K562 (cell line): ENCODE measurements at regions not wholly inside any gene's neighbourhood (a gene's known extent, or its start where the extent isn't known, plus 50 kb on each side); places are given as distances from the start of the nearest gene placed in this dataset.

Source experiments
- ATAC-seq: fragments of 200-7000 bp; cut with Tn5 transposase; 3 replicates; pipeline ENCODE4 v1.9.1; 2020; ENCODE audit warnings: moderate library complexity
- BruUV-seq: library from RNA; stranded (reverse); fragments of 400-500 nt; replicated peaks from 2 replicates; lab custom pipeline; 2021; lab: Mats Ljungman, UMichigan
- CTCF ChIA-PET: fragments of 300-600 bp; formaldehyde crosslinking; extraction: SDS; loops from one replicate; lab custom pipeline; 2021; ENCODE audit warnings: low intra/inter-chr PET ratio; lab: Yijun Ruan, JAX
- POLR2A ChIA-PET: fragments of 300-600, 350-650 bp; sonication (Branson Sonifier 250); formaldehyde crosslinking; extraction: SDS; loops from one replicate; lab custom pipeline; 2021; ENCODE audit warnings: antibody characterized with exemption, inconsistent platforms; lab: Yijun Ruan, JAX
- DNase-seq, 4 experiments: peaks; one replicate each; pipeline versions ENCODE4 v3.0.0 to v3.0.0-alpha.2; 2011 to 2018; ENCODE audit warnings: low spot score in 3 of 4, mixed read lengths in 3 of 4; ENCODE audit errors: extremely low read depth in 1 of 4
- FAIRE-seq: peaks from 2 replicates; lab custom pipeline; 2011; peaks lifted over from hg19 to GRCh38; lab: Jason Lieb, UNC
- H2AFZ ChIP-seq: 2 replicates; pipeline ENCODE4 v1.6.0; 2011; ENCODE audit warnings: low read depth, low read length, control low read depth, inconsistent platforms
- H3K27ac ChIP-seq: fragments of 200-600 bp; 3 replicates; pipeline ENCODE4 v1.8.0; 2011; ENCODE audit warnings: low read depth, mild to moderate bottlenecking, control low read depth, inconsistent platforms, low read length, moderate library complexity, mixed read lengths; ENCODE audit errors: extremely low read depth
- H3K27me3 ChIP-seq, 2 experiments: fragments of 300-600 bp in 1 of 2; 2 replicates in 1 of 2; 3 replicates in 1 of 2; pipeline versions ENCODE4 v1.6.0 to v1.8.0; 2011; ENCODE audit warnings: inconsistent platforms in 2 of 2, low read length in 2 of 2, mild to moderate bottlenecking in 1 of 2, mixed read lengths in 1 of 2, moderate library complexity in 1 of 2; ENCODE audit not compliant: control insufficient read depth in 2 of 2, insufficient read depth in 2 of 2
- H3K36me3 ChIP-seq: fragments of 300-600 bp; 3 replicates; pipeline ENCODE4 v1.8.0; 2011; ENCODE audit warnings: mild to moderate bottlenecking, low read length, inconsistent platforms; ENCODE audit not compliant: control insufficient read depth, insufficient read depth
- H3K4me1 ChIP-seq, 2 experiments: fragments of 200-600 bp in 1 of 2; replicated peaks in 1 of 2; 2 replicates in 1 of 2; 3 replicates in 1 of 2; pipeline versions ENCODE4 v1.5.1 to v1.8.0; 2011; ENCODE audit warnings: inconsistent platforms in 2 of 2, low read length in 2 of 2, mild to moderate bottlenecking in 1 of 2, mixed read lengths in 1 of 2, moderate library complexity in 1 of 2; ENCODE audit not compliant: control insufficient read depth in 2 of 2, insufficient read depth in 2 of 2
- H3K4me2 ChIP-seq: 2 replicates; pipeline ENCODE4 v1.6.1; 2011; ENCODE audit warnings: low read length, control low read depth, inconsistent platforms, mixed read lengths; ENCODE audit not compliant: insufficient read depth
- H3K4me3 ChIP-seq: fragments of 200-600 bp; sonication (generic), shearing (Covaris generic); 2 replicates; pipeline ENCODE4 v1.5.1; 2016; ENCODE audit warnings: control low read depth, inconsistent platforms
- H3K79me2 ChIP-seq: fragments of 200-600 bp; 3 replicates; pipeline ENCODE4 v1.8.0; 2011; ENCODE audit warnings: low read length, inconsistent platforms; ENCODE audit not compliant: control insufficient read depth, insufficient read depth
- H3K9ac ChIP-seq, 2 experiments: 2 replicates each; pipeline versions ENCODE4 v1.6.0 to v1.6.1; 2011; ENCODE audit warnings: low read depth in 2 of 2, low read length in 2 of 2, control low read depth in 1 of 2, inconsistent platforms in 1 of 2, mild to moderate bottlenecking in 1 of 2, mixed read lengths in 1 of 2; ENCODE audit not compliant: insufficient read depth in 1 of 2
- H3K9me1 ChIP-seq: one replicate; pipeline ENCODE4 v1.6.0; 2011; ENCODE audit warnings: inconsistent platforms, mild to moderate bottlenecking, low read length, moderate library complexity; ENCODE audit not compliant: control insufficient read depth, insufficient read depth
- H3K9me3 ChIP-seq: replicated peaks from 2 replicates; pipeline ENCODE4 v1.5.1; 2011; ENCODE audit warnings: low read depth, low read length, inconsistent platforms; ENCODE audit not compliant: control insufficient read depth, insufficient read depth
- H4K20me1 ChIP-seq: replicated peaks from 2 replicates; pipeline ENCODE4 v1.6.1; 2011; ENCODE audit warnings: low read length, inconsistent platforms, mixed read lengths; ENCODE audit not compliant: control insufficient read depth, insufficient read depth
- ARID1B ChIP-seq: fragments of 450-650 bp; IDR thresholded peaks from 2 replicates; pipeline ENCODE4 v1.6.1; 2016; ENCODE audit warnings: antibody characterized with exemption, mild to moderate bottlenecking, inconsistent platforms
- HLTF ChIP-seq: fragments of 450-650 bp; IDR thresholded peaks from 2 replicates; pipeline ENCODE4 v1.6.1; 2016
- KDM1A ChIP-seq, 2 experiments: fragments of 450-650 bp; IDR thresholded peaks; 2 replicates each; pipeline ENCODE4 v1.6.1; 2016; ENCODE audit warnings: mild to moderate bottlenecking in 2 of 2
- LARP7 ChIP-seq: fragments of 450-650 bp; IDR thresholded peaks from 2 replicates; pipeline ENCODE4 v1.6.1; 2016
- NCOR1 ChIP-seq: fragments of 450-650 bp; IDR thresholded peaks from 2 replicates; pipeline ENCODE4 v1.6.1; 2016; ENCODE audit warnings: mild to moderate bottlenecking, moderate library complexity
- NR4A1 ChIP-seq, 2 experiments: fragments of 250-450 bp in 1 of 2; fragments of 450-650 bp in 1 of 2; sonication (Bioruptor Pico) in 1 of 2; IDR thresholded peaks; 2 replicates each; pipeline versions ENCODE4 v1.4.0 to v1.6.1; 2016 to 2020; ENCODE audit warnings: mild to moderate bottlenecking in 2 of 2, missing compliant biosample characterization in 1 of 2, missing genetic modification characterization in 1 of 2, moderate library complexity in 1 of 2
- SIRT6 ChIP-seq: IDR thresholded peaks from one replicate; pipeline ENCODE4 v1.6.1; 2012; ENCODE audit warnings: low read depth, mild to moderate bottlenecking, control low read depth, inconsistent platforms, low read length, moderate library complexity
- WGBS: fragments of 100-300 bp; shearing (Covaris generic); methylation state at CpG from one replicate; pipeline ENCODE4 v1.1.6; 2016; ENCODE audit warnings: low coverage, mixed read lengths; ENCODE audit not compliant: insufficient coverage; ENCODE audit errors: missing lambda C conversion rate; 5-methylcytosine and 5-hydroxymethylcytosine counted together
- in situ Hi-C: fragments of 300-500 bp; cut with MboI; formaldehyde crosslinking; loops from 4 replicates; pipeline ENCODE4 v1.15.0; 2018; ENCODE audit warnings: inconsistent platforms, mixed read lengths
- intact Hi-C: fragments of 100-400 bp; cut with micrococcal nuclease; formaldehyde crosslinking; loops from 2 replicates; pipeline ENCODE4 v1.14.2; 2022
- TF ChIP-seq, protein P1 (sequence below): sonication (generic); IDR thresholded peaks from 2 replicates; pipeline ENCODE4 v1.6.1; 2016
- TF ChIP-seq, protein P2 (sequence below): fragments of 250-450 bp; sonication (Bioruptor Pico); IDR thresholded peaks from 2 replicates; pipeline ENCODE4 v1.5.0; 2020; ENCODE audit warnings: mild to moderate bottlenecking
- TF ChIP-seq, protein P3 (sequence below): fragments of 250-450 bp; sonication (Bioruptor Pico); IDR thresholded peaks from 2 replicates; pipeline ENCODE4 v1.4.0; 2020; ENCODE audit warnings: mild to moderate bottlenecking, moderate library complexity, borderline replicate concordance

DNA sequence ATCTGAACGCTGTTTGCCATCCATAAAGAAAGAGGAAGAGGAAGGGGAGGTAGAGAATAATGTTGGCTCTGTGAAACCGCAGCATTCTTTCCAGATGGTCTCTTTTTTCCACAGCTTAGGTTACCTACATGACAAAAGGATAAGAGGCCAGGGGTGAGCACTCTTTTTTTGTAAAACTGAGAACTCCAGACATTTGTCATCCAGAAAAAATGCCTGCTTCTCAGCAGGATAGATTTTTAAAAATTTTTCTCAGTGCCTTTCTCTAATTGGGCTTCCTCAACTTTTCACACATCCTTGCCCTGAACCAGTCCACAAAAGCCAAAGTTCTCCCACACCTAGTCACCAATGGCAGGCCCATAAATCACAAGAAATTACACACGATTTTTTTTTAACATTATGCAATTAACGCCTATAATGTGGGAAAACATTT lies 158.1 kb upstream of the TENM3 start:
- Histone ChIP-seq H3K9me3 (no peaks in the 10 kb centered on the region), H3K27ac (no peak overlapping the region), H3K9ac (no peak overlapping the region), H3K4me2 (no peak overlapping the region), H3K4me1 (no peaks in the 10 kb centered on the region), H3K79me2 (no peaks in the 10 kb centered on the region), H3K36me3 (no peaks in the 10 kb centered on the region), H3K4me3 (no peak overlapping the region), H2AFZ (no peak overlapping the region), H3K9me1 (no peaks in the 10 kb centered on the region), H3K27me3 (no peaks in the 10 kb centered on the region), H4K20me1 (no peaks in the 10 kb centered on the region)
- in situ Hi-C loops (no loop called here), intact Hi-C loops (no loop called here)
- no peak for DNase-seq
- TF ChIP-seq LARP7, result no peak
- no peak for TF ChIP-seq ARID1B
- TF ChIP-seq, protein P1, sequence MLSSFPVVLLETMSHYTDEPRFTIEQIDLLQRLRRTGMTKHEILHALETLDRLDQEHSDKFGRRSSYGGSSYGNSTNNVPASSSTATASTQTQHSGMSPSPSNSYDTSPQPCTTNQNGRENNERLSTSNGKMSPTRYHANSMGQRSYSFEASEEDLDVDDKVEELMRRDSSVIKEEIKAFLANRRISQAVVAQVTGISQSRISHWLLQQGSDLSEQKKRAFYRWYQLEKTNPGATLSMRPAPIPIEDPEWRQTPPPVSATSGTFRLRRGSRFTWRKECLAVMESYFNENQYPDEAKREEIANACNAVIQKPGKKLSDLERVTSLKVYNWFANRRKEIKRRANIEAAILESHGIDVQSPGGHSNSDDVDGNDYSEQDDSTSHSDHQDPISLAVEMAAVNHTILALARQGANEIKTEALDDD, result no peak
- no peak for TF ChIP-seq SIRT6
- TF ChIP-seq, protein P2, sequence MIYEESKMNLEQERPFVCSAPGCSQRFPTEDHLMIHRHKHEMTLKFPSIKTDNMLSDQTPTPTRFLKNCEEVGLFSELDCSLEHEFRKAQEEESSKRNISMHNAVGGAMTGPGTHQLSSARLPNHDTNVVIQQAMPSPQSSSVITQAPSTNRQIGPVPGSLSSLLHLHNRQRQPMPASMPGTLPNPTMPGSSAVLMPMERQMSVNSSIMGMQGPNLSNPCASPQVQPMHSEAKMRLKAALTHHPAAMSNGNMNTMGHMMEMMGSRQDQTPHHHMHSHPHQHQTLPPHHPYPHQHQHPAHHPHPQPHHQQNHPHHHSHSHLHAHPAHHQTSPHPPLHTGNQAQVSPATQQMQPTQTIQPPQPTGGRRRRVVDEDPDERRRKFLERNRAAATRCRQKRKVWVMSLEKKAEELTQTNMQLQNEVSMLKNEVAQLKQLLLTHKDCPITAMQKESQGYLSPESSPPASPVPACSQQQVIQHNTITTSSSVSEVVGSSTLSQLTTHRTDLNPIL (CRISPR knock-in tag), result no peak
- TF ChIP-seq, protein P3, sequence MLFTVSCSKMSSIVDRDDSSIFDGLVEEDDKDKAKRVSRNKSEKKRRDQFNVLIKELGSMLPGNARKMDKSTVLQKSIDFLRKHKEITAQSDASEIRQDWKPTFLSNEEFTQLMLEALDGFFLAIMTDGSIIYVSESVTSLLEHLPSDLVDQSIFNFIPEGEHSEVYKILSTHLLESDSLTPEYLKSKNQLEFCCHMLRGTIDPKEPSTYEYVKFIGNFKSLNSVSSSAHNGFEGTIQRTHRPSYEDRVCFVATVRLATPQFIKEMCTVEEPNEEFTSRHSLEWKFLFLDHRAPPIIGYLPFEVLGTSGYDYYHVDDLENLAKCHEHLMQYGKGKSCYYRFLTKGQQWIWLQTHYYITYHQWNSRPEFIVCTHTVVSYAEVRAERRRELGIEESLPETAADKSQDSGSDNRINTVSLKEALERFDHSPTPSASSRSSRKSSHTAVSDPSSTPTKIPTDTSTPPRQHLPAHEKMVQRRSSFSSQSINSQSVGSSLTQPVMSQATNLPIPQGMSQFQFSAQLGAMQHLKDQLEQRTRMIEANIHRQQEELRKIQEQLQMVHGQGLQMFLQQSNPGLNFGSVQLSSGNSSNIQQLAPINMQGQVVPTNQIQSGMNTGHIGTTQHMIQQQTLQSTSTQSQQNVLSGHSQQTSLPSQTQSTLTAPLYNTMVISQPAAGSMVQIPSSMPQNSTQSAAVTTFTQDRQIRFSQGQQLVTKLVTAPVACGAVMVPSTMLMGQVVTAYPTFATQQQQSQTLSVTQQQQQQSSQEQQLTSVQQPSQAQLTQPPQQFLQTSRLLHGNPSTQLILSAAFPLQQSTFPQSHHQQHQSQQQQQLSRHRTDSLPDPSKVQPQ, result no peak
- no peak for TF ChIP-seq KDM1A (IDR thresholded peaks at IDR 0.05)
- no peak for TF ChIP-seq NCOR1
- TF ChIP-seq HLTF, result no peak
- TF ChIP-seq NR4A1 (CRISPR knock-in tag; IDR thresholded peaks at IDR 0.05), result no peak
- no peak for TF ChIP-seq NR4A1 (tag; IDR thresholded peaks at IDR 0.05)
- no peak for ATAC-seq
- no TSS peak for BruUV-seq
- 0% methylated on average over 4 of the region's 4 CpGs for WGBS
- ChIA-PET POLR2A (no interaction called here), CTCF (no interaction called here)
- FAIRE-seq, result no peak
